Fibroblast of villous mesenchyme (primary cell): ENCODE measurements at regions not wholly inside any gene's neighbourhood (a gene's known extent, or its start where the extent isn't known, plus 50 kb on each side); places are given as distances from the start of the nearest gene placed in this dataset.

ENCODE experiments used
- DNase-seq: peaks from one replicate; pipeline ENCODE4 v3.0.0-alpha.2; 2010; ENCODE audit warnings: low read depth
- H3K4me3 ChIP-seq: 2 replicates; pipeline ENCODE4 v1.5.1; 2011; ENCODE audit warnings: low read depth, mild to moderate bottlenecking, low read length
- CTCF ChIP-seq: IDR thresholded peaks from 2 replicates; pipeline ENCODE4 v1.5.1; 2012; ENCODE audit warnings: low read depth, mild to moderate bottlenecking, low read length; ENCODE audit not compliant: insufficient read depth

DNA sequence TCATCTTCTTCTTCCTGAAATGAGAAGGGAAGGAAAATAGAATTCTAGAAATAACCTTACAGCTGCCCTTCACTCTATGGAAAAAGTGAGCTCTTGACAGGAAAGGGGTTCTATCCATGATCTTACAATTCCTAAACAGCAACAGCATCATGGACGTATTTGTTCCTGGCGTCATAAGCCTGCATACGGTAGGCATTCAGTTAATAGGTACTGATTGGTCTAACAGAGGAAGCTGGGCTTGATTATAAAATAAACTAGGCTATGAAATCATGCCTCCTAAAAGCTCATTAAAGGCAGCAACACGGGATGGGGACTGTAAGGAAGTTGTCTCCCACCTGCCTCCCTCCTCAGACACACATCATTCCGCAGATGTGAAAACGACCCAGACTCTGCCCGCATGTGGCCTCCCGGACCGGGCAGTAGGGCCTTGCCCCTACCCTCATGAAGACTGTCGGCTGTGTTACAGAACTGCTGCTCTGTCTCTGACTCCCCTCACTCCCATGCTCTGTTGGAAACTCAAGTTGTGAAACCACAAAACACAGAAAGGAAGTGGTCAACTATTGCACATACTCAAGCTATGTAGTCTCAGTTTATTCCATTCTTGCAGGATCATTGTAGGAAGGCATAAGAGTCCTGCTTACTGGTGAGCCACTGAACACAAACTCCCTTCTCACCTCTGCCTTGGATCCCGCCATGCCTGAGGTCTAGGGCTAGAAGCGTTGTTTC lies 129.8 kb downstream of the DLEU7 start:
- no peak overlapping the region for H3K4me3 ChIP-seq
- no peak for TF ChIP-seq CTCF
- DNase-seq: peak; percentile 86

DNA sequence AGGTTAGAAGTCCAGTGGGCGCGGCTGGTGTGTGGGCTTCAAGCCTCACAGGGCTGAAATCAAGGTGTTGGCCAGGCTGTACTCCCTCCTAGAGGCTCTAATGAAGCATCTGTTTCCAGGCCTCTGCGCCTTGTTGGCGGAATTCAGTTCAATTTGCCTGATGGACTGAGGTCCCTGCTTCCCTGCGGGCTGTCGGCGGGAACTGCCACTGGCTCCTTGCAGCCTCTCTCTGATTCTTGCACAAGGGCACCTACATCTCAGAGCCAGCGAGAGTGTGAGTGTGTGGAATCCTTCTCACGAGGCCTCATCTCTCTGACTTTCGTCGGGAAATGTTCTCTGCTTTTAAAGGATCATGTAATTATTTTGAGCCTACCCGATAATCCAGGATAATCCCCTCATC lies 128.6 kb downstream of the DLEU7 start:
- TF ChIP-seq CTCF: no peak
- DNase-seq: no peak
- H3K4me3 ChIP-seq: no peak overlapping the region

- TF ChIP-seq CTCF: no peak
- no peak overlapping the region for H3K4me3 ChIP-seq
- no peak for DNase-seq
Observed at GRCh38 chr13:50715402-50716146, 127.9 kb downstream of the DLEU7 start.

GRCh38 chr13:50720861-50721671 lies 122.4 kb downstream of the DLEU7 start:
- no peak overlapping the region for H3K4me3 ChIP-seq
- no peak for DNase-seq
- no peak for TF ChIP-seq CTCF

GRCh38 chr13:50721672-50721992 lies 121.9 kb downstream of the DLEU7 start:
- no peak for DNase-seq
- no peak for TF ChIP-seq CTCF
- no peak overlapping the region for H3K4me3 ChIP-seq

- DNase-seq: no peak
- TF ChIP-seq CTCF: no peak
- H3K4me3 ChIP-seq: no peak overlapping the region
Observed at GRCh38 chr13:50722440-50723125, 120.9 kb downstream of the DLEU7 start.
